Thyroid gland (tissue), 4 donors: ENCODE measurements at regions not wholly inside any gene's neighbourhood (a gene's known extent, or its start where the extent isn't known, plus 50 kb on each side); places are given as distances from the start of the nearest gene placed in this dataset.

Experiments
- POLR2A ChIP-seq, 2 donors: fragments of 450-650 bp; IDR thresholded peaks; one replicate each; pipeline ENCODE4 v1.6.1; 2017; ENCODE audit warnings: antibody characterized with exemption in 2 of 2, mild to moderate bottlenecking in 2 of 2, moderate library complexity in 1 of 2
- TF ChIP-seq, protein P1 (sequence below), 6 experiments: fragments of 200-600 bp in 3 of 6; fragments of 450-650 bp in 3 of 6; sonication (generic) in 3 of 6; IDR thresholded peaks; one replicate each; pipeline ENCODE4 v1.5.1; 2016 to 2019; ENCODE audit warnings: antibody characterized with exemption in 6 of 6, mild to moderate bottlenecking in 2 of 6, inconsistent platforms in 1 of 6, moderate library complexity in 1 of 6

DNA sequence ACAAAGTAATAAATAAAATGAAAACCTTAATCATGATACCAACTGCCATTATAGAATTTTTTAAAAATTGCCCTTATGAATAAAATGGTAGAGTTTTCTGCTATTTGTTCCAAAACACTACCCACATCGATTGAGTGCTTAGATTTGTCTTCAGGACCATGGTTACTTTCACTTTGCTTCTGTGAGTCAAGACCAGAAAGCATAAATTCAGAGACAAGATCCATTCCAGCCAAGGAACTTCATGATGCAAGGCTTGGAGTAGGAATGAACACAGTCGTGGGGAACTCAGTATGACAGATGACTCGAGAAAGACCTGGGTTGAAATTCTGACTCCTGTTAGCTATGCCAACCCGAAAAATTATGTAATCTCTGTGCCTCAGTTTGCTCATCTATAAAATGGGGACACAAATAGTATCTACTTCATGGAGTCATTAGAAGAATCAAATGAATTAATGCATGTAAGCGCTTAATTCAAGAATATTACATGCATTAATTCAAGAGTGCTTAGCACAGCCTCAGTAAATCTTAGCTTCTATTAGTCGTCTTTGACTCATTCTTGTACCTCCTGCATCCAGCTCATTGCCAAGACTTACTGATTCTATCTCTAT is 72.5 kb upstream of the MYLIP start:
- TF ChIP-seq, protein P1, sequence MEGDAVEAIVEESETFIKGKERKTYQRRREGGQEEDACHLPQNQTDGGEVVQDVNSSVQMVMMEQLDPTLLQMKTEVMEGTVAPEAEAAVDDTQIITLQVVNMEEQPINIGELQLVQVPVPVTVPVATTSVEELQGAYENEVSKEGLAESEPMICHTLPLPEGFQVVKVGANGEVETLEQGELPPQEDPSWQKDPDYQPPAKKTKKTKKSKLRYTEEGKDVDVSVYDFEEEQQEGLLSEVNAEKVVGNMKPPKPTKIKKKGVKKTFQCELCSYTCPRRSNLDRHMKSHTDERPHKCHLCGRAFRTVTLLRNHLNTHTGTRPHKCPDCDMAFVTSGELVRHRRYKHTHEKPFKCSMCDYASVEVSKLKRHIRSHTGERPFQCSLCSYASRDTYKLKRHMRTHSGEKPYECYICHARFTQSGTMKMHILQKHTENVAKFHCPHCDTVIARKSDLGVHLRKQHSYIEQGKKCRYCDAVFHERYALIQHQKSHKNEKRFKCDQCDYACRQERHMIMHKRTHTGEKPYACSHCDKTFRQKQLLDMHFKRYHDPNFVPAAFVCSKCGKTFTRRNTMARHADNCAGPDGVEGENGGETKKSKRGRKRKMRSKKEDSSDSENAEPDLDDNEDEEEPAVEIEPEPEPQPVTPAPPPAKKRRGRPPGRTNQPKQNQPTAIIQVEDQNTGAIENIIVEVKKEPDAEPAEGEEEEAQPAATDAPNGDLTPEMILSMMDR (IDR thresholded peaks at IDR 0.05), result no peak
- no peak for TF ChIP-seq POLR2A (IDR thresholded peaks at IDR 0.05)
